GM18517 (cell line): ENCODE measurements at regions not wholly inside any gene's neighbourhood (a gene's known extent, or its start where the extent isn't known, plus 50 kb on each side); places are given as distances from the start of the nearest gene placed in this dataset.
"Not testable (repeated sequence)": the region's sequence is repeated elsewhere in the genome, so short reads cannot be mapped to it uniquely, and the experiment has no call there.

Experiments used
- ATAC-seq: cut with Tn5 transposase; IDR thresholded peaks from one replicate; pipeline ENCODE4 v1.9.1; 2021; ENCODE audit warnings: mild to moderate bottlenecking, moderate library complexity; ENCODE audit not compliant: unreplicated experiment

DNA sequence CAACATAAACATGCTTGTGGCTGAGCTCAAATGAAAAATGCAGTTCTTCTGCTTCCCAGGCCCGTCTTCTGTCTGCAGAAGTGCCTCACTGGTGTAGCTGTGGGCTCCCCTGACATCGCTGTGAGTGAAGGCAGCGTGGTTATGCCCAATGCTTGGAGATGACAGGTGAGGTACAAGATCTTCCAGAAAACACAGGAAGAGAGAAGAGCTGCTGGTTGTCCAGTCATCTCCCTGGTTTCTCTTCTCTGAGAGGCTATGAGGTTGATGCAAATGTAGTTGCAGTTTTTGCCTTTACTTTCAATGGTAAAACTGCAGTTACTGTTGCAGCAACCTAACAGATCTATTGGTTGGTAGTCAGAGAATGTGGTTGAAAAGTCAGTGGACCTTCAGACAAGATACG is 223.6 kb downstream of the GATA3 start:
- ATAC-seq, result no peak

DNA sequence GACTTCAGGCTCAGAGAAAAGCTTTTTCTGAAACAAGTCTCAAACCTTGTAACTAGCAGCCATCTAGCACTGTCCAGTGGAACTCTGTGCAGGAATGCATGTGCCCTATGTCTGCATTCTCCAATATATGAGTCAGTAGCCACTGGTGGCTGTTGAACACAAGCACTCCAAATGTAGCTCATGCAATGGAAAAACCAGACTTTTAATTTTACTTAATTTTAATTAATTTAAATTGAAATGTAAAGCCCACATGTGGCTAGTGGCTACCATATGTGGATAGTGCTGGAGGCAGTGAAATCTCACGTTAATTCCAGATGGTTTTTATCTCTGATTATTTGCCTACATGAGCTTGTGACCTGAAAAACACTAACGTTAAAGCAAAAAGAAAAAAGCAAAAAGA is 225.1 kb downstream of the GATA3 start:
- ATAC-seq, result no peak

DNA sequence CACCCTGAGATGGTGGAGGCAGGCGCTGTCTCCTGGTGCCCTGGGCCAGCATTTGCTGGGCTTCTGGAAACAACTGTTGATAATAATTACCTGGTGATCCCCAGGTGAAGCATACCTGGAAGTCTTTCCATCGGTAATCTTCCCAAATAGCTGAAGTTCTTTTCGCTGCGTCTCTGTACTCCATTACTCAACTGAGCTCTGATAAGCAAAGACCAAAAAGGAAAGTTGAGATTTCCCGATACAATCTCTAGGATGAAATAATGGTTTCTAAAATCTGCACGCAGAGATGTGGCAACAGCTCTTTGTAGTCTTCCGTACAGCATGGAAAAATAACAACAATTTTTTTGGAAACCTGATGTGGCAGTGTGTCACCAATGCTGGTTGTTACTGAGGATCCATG is 226.5 kb downstream of the GATA3 start:
- no peak for ATAC-seq

DNA sequence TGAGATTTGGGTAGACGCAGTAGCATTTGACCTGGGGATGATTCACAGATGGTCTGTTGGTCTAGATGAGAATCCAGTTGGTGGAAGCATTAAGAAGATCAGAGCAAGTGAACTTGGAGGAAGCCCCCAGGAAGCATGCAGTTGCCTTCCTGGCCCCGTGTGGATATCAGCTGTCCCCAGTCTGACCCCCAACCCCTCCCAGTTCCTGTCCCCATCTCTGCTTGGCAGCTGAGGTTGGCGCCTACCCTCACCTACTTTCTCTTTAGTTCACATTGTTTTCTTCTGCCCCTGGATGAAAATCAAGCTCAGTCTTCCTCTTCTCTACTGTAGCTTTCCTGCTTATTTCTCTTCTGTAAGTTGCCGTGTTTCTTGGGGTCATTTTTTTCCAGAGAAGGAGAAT is 227.9 kb downstream of the GATA3 start:
- no peak for ATAC-seq

DNA sequence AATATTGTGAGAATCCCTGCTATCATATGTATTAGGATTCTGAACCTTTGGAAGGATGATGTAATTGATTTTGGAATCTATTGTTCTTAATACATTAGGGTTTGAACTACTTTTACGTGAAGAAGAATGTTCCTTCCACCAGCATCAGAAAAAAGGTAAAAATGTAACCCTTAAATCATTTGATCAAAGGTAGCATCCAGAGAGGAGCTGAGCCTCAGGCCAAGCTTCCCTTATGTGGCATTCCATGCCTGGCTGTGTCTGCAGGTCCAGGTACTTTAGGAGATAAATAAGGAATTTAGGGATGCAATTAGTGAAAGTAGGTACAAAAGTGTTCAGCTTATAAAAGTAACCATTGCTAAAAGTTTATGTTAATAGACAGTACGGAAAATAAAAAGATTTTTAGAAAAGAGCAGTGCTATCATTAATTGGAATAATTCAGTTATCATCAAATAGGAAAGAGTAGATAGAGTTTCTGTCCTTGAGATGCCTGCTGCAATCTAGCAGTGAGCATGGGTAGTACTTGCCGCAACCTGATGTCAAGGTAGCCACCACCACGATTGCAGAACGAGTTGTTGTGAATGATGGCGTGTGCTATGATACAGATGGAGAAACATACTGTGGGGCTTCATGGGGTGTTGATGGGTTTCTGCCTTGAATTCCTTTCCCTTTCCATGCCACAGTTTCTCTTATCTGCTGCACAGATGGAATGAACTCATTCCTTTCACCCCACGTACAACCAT is 228.8 kb downstream of the GATA3 start:
- ATAC-seq, result no peak

DNA sequence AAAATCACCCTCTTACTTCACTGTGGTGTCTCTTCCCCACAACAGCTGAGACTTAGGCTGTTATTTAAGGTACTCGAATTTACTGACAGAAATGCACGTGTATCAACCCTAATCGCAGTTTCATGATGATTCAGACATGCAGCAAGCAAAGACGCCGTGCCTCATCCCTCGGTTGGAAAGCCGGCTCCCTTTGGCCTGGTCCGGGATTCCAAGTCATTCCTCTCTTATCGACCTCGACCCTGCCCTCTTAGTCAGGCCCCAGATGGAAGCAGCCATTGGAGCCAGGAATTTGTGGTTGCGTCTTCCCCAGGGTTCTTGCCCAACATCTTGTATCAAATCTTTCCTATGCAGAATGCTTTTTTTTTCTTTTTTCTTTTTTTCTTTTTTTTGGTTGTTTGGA is 229.5 kb downstream of the GATA3 start:
- ATAC-seq, result no peak

DNA sequence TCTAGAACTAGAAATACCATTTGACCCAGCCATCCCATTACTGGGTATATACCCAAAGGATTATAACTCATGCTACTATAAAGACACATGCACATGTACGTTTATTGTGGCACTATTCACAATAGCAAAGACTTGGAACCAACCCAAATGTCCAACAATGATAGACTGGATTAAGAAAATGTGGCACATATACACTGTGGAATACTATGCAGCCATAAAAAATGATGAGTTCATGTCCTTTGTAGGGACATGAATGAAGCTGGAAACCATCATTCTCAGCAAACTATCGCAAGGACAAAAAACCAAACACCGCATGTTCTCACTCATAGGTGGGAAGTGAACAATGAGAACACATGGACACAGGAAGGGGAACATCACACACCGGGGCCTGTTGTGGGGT is 231.5 kb downstream of the GATA3 start:
- not testable (repeated sequence) for ATAC-seq

DNA sequence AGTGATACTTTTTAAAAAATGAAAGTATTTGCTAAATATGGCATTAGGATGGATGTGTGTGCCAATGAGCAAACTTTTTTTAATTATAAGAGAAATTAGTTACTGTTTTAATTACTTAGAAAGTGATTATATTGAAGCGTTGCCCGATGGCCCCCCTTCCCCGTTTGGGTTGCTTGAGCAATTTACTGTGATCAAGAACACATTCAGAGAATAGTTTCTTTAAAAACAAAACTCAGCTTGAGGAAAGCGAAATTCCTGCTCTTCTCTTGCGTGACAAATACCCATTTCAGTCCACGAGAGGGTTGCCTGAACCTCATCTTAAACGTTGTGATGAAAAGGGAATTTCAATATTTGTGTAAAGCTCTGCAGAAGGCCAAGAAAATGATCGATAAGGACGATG is 234.1 kb downstream of the GATA3 start:
- ATAC-seq, result no peak

DNA sequence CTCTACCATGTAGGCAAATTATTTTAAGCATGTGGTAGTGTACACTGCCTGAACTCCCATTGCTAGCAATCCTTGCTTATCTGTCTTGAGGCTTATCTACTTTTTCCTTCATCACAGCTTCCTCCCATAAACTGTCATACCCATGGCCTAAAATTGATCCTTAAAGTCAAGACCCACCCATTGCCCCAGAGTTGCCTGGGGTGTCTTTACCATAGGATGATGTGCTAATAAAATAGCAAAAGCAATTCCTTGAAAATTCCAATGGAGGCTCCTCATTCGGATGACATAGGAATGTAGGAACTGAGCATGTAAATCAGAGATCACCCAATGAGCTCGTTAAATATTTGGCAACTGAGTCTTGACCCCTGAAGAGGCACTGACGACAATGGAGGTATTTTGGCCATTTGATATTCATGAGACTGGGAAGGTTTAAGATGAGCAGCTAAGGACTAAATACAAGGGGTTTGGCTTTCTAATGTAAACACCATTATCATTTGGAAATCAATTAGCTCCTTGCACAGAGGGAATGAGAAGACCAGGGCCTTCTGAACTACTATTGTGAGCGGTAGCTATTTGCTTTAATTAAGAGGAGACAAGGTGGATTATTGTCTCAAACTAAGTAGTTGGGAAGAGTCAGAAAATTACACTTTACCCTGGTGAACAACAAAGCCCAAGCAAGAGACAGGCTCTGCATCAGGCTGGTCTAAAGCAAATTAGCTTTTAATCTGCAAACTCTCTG is 234.9 kb downstream of the GATA3 start:
- ATAC-seq, result no peak

DNA sequence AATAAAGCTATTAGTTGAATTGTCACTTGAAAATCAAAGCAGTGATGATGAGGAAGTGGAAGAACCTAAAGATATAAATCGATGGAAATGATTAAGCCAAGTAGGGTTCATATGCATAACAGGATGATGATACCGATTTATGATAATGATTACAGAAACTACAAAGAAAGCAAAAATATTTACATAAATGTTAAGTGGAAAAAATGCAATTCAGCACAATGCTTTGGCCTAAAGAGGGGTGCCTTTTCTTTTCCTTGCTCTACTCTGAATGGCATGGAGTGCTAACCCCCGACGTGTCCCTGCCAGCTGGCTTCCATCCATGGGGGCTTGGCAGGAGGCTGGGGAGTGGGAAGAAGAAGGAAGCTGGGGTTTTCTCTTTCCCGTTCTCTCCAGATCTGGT is 240.3 kb downstream of the GATA3 start:
- ATAC-seq, result no peak

DNA sequence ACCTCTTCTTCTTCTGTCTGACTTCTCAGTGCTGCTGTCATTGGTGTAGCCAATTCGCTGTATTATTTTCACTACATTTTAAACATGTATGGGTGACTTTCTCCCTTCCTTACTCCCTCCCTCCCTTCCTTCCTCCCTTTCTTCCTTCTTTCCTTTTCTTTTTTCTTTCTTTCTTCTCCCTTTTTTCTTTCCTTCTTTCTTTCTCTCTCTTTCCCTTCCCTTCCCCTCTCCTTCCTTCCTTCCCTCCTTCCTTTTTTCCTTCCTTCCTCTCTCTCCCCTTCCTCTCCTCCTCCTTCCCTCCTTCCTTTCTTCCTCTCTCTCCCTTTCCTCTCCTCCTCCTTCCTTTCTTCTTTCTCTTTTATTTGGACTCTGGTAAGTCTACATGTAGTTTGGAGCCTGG is 240.8 kb downstream of the GATA3 start:
- ATAC-seq, result no peak

DNA sequence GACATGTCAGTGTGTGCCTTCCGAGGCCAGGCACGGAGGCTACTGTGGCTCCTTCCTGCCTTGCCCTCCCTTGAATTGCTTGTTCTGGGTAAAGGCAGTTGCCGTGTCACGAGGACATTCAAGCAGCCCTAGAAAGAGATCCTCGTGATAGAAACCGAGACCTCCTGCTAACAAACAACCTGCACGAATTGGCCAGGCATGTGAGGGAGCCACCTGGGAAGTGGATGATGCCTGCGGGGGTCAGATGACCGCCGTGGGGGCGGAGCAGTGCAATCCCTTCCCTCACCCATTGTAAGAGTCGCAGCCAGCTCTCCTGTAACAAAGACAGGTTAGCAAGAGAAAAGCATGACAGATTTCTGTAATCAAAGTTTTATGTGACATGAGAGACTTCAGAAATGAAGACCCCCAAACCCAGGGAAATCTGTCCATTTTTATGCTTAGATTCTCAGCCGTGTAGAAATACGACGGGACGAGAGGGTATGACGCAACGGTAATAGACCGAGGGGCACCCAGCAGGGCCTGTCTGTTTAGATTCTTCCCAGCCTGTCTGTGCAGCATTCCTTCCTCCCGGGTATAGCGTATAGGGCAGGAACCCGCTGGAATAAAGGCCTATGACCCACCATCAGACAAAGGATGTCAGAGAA is 241.7 kb downstream of the GATA3 start:
- no peak for ATAC-seq

DNA sequence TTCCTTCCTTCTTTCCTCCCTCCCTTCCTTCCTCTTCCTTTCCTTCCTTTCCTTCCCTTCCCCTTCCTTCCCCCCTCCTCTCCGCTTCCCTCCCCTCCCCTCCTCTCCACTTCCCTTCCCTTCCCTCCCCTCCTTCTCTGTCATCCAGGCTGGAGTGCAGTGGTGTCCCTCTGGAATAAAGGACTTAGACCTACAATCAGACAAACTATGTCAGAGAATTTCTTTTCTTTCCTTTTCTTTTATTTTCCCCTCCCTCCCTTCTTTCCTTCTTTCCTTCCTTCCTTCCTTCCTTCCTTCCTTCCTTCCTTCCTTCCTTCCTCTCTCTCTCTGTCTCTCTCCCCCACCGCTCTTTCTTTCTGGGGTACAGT is 242.2 kb downstream of the GATA3 start:
- no peak for ATAC-seq

DNA sequence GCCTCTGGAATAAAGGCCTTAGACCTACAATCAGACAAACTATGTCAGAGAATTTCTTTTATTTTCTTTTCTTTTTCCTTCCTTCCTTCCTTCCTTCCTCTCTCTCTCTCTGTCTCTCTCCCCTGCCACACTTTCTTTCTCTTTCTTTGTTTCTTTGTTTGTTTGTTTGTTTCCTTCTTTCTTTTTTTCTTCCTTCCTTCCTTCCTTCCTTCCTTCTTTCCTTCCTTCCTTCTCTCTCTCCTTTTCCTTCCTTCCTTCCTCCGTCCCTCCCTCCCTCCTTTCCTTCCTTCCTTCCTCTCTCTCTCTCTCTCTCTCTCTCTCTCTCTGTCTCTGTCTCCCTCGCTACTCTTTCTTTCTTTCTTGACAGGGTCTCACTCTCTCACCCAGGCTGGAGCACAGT is 242.6 kb downstream of the GATA3 start:
- ATAC-seq, result no peak

DNA sequence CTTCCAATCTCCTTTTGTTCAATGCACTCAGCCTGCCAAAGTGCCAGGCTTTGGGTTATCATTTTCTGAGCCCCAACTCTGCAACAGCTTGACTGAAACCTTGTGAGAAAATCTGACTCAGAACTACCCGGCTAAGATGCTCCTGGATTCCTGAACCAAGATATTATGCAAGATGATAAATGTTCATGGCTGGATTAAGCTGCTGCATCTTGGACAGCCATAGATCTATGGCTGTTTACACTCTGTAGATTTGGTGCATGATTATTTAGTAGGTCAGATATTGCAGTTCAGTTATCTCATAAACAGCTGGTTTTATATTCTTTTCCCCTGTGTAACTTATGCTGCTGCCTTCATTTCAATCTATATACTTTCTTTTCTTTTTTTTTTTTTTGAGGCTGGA is 243.5 kb downstream of the GATA3 start:
- no peak for ATAC-seq

DNA sequence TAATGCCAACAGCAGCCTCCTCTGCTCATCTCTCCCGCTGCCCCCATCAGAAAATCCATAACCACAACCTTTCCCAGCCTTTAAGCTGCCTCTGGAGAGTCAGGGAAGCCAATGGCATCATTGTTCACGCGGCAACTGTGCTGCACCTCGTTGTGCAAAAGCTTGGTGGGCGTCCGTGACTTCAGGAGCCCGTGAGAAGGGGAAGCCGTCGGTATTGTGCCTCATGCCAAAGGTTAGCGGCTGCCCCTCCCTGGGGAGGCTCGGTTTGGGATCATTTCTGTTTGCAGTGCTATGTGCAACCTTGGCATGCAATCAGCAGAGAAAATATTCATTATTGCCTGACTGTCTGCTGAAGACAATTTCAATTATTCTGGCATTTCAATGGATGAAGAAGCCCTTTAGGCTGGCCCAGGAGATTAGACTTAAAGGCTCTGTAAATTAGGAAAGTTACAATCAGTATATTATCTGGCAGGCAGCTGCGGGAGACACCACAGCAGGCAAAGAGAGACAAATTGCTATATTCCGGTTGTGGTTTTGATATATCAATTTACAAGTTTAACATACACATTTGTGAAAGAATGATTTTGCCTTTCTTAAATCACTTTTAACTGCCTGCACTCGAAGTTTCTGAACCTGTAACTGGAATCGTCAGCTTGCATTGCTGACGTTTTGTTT is 244.5 kb downstream of the GATA3 start:
- no peak for ATAC-seq

DNA sequence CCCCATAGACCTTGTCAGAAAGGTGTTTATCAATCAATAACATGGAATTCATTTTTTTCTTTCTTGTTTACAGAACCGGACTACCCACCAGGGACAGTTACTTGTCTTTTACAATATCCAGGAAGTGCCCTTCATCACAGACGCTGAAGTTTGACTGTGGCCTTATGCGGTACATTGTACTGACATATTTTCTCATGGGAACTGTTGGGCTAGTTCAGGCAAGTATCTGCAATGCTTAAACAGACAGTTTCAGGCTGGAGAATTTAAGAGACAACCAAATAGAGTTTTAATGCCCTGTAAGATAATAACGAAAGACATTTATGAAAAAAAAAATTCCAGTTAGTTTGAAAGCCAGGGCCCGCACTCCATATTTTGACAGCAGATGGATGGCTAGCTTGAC is 246.4 kb downstream of the GATA3 start:
- no peak for ATAC-seq

DNA sequence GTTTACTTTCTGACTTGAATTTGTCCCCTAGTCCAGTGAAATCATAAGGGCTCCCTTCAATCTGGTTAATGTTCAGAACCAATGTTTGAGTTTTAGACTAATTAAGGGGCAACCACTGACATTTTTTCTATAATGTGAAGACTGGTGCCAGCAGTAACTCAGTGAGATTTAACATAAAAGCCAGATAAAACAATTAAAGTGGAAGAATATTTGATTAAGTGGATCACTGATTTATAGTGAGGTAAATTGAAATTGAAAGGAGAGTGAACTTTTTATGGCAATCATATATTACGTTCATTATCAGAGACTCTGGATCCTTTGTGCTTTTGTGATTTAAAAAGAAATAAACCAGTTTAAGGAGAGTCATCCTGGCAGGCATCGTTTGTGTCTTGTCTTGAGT is 246.8 kb downstream of the GATA3 start:
- no peak for ATAC-seq

DNA sequence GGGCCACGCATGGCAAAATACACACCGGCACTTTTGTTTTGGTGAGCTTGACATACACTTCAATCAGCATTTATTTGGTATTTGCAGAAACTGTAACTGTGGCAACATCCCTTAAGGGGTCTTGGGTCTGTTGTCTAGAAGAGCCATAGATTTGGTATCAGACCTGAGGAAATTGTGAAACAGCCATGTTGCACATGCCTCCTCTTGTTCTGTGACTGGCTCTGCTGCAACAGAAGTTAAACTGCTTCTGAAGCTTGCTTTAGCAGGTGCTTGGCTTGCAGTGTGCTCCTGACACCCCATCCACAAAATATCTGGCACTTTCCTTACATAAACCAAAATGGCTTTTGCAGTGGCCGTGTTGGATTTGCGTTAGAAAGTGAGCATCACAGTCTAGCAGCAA is 247.3 kb downstream of the GATA3 start:
- ATAC-seq, result no peak

DNA sequence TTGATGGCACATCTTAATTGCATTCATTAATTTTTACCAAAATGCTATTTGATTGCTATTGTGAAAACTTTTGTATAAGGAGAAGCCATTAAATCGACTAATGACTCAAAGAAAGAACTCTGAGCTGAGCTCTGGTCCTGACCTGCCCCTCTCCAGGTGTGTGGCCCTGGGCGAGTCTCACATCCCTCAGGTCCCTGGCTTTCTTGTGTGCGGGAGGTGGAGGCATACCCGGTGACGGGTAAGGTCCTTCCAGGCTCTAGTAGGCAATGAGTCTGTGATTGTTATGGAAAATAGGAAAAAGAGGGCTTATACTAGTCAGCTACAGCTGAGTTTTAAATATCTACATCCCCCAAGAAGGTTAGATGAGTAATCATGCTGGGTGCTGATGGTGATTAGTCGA is 248.1 kb downstream of the GATA3 start:
- ATAC-seq, result no peak

DNA sequence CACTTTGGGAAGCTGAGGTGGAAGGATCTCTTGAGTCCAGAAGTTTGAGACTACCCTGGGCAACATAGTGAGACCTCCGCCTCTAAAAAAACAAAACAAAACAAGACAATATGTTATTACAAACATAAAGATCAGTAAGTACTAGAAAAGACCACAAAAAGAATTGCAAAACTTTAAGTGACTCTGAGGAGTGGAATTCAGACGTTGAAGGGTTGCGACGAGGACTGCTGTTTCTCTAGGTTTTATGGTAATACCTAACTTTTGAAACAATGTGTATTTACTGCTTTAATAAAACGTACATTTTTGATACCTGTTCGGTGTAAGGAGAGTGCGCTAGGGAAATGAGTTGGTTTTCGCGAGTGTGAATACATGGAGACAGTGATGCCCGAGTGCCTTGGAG is 250.4 kb downstream of the GATA3 start:
- ATAC-seq, result no peak
